HEK293T (cell line): ENCODE measurements at regions not wholly inside any gene's neighbourhood (a gene's known extent, or its start where the extent isn't known, plus 50 kb on each side); places are given as distances from the start of the nearest gene placed in this dataset.

Experiments
- ARNT ChIP-seq: fragments of 450-650 bp; IDR thresholded peaks from 2 replicates; pipeline ENCODE4 v1.6.1; 2017; ENCODE audit warnings: mild to moderate bottlenecking
- BHLHE40 ChIP-seq: fragments of 450-650 bp; IDR thresholded peaks from 2 replicates; pipeline ENCODE4 v1.6.1; 2016; ENCODE audit warnings: mild to moderate bottlenecking, moderate library complexity, borderline replicate concordance
- FOXA1 ChIP-seq: fragments of 450-650 bp; IDR thresholded peaks from 2 replicates; pipeline ENCODE4 v1.6.1; 2016; ENCODE audit warnings: mild to moderate bottlenecking
- FOXK2 ChIP-seq: fragments of 450-650 bp; IDR thresholded peaks from 2 replicates; pipeline ENCODE4 v1.6.1; 2016; ENCODE audit warnings: mild to moderate bottlenecking
- FOXM1 ChIP-seq: fragments of 450-650 bp; IDR thresholded peaks from 2 replicates; pipeline ENCODE4 v1.6.1; 2017; ENCODE audit warnings: mild to moderate bottlenecking, borderline replicate concordance
- HDGF ChIP-seq: fragments of 450-650 bp; IDR thresholded peaks from 2 replicates; pipeline ENCODE4 v1.6.1; 2017; ENCODE audit warnings: antibody characterized with exemption, borderline replicate concordance
- L3MBTL2 ChIP-seq: fragments of 450-650 bp; conservative IDR thresholded peaks from 2 replicates; pipeline ENCODE4 v1.6.1; 2016; ENCODE audit warnings: mild to moderate bottlenecking
- NFRKB ChIP-seq: fragments of 450-650 bp; IDR thresholded peaks from 2 replicates; pipeline ENCODE4 v1.6.1; 2016; ENCODE audit warnings: mild to moderate bottlenecking, moderate library complexity
- SP1 ChIP-seq: fragments of 450-650 bp; IDR thresholded peaks from 2 replicates; pipeline ENCODE4 v1.6.1; 2017
- SUZ12 ChIP-seq: fragments of 450-650 bp; IDR thresholded peaks from 2 replicates; pipeline ENCODE4 v1.6.1; 2016; ENCODE audit warnings: mild to moderate bottlenecking
- TARDBP ChIP-seq: fragments of 450-650 bp; IDR thresholded peaks from 2 replicates; pipeline ENCODE4 v1.6.1; 2016
- ZNF384 ChIP-seq: fragments of 450-650 bp; IDR thresholded peaks from 2 replicates; pipeline ENCODE4 v1.6.1; 2016

GRCh38 chr1:57782357-57782756 is 358.5 kb upstream of the DAB1 start:
- TF ChIP-seq BHLHE40 (no peak), ZNF384 (no peak), FOXK2 (no peak), FOXM1 (no peak), NFRKB (no peak), FOXA1 (no peak), TARDBP (no peak), ARNT (no peak), L3MBTL2 (no peak), SP1 (no peak), SUZ12 (no peak), HDGF (no peak)
